Activated naive CD4-positive, alpha-beta T cell treated with anti-CD3 and anti-CD28 coated beads, Interleukin-2, amount 10 ng/mL, durations not matched to agents 7 days and 5 days (primary cell): ENCODE measurements at regions not wholly inside any gene's neighbourhood (a gene's known extent, or its start where the extent isn't known, plus 50 kb on each side); places are given as distances from the start of the nearest gene placed in this dataset.

Source experiments
- CTCF ChIA-PET: fragments of 350-600 bp; sonication (Branson Sonifier 250); formaldehyde crosslinking; loops from one replicate; lab custom pipeline; 2021; ENCODE audit warnings: antibody characterized with exemption; lab: Charles Lee
- DNase-seq: peaks from one replicate; pipeline ENCODE4 v3.0.0-alpha.2; 2020
- H3K27ac Mint-ChIP-seq: one replicate; pipeline ENCODE4 v1.8.0; 2021; ENCODE audit warnings: mild to moderate bottlenecking, moderate library complexity, mixed read lengths
- H3K27me3 Mint-ChIP-seq: one replicate; pipeline ENCODE4 v1.8.0; 2021; ENCODE audit warnings: mild to moderate bottlenecking, mixed read lengths
- H3K36me3 Mint-ChIP-seq: one replicate; pipeline ENCODE4 v1.8.0; 2021; ENCODE audit warnings: mixed read lengths
- H3K4me1 Mint-ChIP-seq: one replicate; pipeline ENCODE4 v1.8.0; 2021; ENCODE audit warnings: mixed read lengths
- H3K4me3 Mint-ChIP-seq: one replicate; pipeline ENCODE4 v1.8.0; 2021; ENCODE audit warnings: mild to moderate bottlenecking, moderate library complexity, mixed read lengths
- H3K9me3 Mint-ChIP-seq: one replicate; pipeline ENCODE4 v1.8.0; 2021; ENCODE audit warnings: mixed read lengths

DNA sequence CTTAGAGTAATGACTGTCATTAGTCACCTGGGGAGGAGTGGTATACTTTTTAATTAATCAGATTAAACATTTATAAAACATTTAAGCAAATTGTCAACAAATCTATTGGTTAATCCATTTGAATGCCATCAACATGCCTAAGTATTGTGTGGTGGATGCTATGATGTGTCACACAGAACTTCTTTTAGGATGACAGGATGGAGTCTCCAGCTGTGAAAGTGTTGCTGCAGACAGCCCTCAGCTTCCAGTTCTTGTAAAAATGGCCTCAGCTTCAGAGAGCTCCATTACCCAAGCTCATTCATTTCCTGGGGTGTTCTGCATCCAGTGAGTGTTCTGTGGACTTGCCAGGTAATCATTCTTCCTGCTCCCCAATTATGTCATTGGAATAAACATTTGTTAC, 74.3 kb upstream of the CLNK start:
- no peak overlapping the region for H3K27ac Mint-ChIP-seq
- H3K9me3 Mint-ChIP-seq = peaks cover 1% of the 10 kb centered on the region
- DNase-seq = no peak
- H3K4me1 Mint-ChIP-seq = no peaks in the 10 kb centered on the region
- H3K4me3 Mint-ChIP-seq = no peak overlapping the region
- H3K36me3 Mint-ChIP-seq = no peaks in the 10 kb centered on the region
- CTCF ChIA-PET = no interaction called here
- peaks cover 3% of the 10 kb centered on the region for H3K27me3 Mint-ChIP-seq

DNA sequence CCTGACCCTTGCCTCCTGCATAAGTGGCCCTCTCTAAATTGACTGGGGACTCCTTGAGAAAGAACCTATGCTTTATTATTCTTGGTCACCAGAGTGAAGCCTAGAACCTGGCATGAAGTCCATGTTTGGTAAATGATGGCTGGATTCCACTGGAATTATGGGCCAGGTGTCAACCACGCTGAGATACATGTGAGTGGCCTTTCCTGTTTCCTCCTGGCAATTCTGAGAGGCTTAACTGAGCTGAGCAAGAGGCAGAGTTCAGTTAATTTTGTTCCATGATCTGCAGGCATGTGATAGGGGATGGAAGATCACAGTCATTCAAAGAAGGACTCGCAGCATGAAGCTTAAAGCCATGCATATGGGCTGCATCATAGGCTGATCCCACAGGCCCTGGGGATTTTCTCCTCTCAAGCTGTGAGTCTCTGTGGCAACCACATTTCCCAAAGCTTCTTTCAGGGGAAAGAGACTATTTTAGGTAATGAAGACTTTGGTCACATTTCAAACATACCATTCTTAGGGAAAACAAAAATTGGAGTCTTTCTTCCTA, 69.4 kb upstream of the CLNK start:
- H3K27me3 Mint-ChIP-seq = peaks cover 3% of the 10 kb centered on the region
- no peaks in the 10 kb centered on the region for H3K9me3 Mint-ChIP-seq
- no peak overlapping the region for H3K4me3 Mint-ChIP-seq
- CTCF ChIA-PET = no interaction called here
- DNase-seq = no peak
- no peaks in the 10 kb centered on the region for H3K36me3 Mint-ChIP-seq
- H3K4me1 Mint-ChIP-seq = no peaks in the 10 kb centered on the region
- no peak overlapping the region for H3K27ac Mint-ChIP-seq

DNA sequence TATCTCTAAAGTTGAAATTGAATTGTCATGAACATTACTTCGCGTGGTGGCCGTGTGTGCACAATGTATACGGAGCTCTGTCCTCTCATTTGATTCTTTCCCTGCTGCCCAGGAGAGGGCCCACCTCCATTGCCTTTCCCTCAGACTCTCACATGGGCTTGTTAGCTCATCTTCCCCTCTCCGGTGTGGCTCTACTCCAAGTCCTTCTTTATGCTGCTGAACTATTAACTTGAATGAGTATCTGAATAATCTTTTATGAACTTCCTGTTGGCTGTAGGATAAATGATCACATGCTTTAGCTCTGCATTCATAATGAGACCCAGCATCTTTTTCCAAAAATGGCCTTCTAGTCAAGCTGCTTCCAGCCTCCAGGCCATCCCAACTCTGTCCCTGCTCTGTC, 68.8 kb upstream of the CLNK start:
- DNase-seq = no peak
- no peaks in the 10 kb centered on the region for H3K4me1 Mint-ChIP-seq

DNA sequence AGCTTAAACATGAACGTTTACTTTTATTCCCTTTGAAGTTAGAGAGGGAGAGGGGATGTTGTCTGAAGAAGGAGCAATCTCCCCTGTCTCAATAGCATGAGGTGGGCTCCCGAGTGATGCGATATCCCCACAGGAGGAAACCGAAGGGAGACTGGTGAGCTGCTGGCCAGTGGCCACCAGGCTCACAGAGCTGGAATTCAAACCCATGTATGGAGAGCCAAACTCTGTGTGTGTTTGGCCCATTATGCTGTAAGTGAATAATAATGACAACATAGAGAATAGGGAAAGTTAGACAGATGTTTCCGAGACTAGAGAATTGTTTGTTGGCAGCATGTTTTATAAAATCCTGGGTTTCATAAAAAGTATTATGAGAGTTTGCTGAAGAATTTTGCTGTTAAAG, 66.1 kb upstream of the CLNK start:
- H3K36me3 Mint-ChIP-seq = no peaks in the 10 kb centered on the region
- no peaks in the 10 kb centered on the region for H3K9me3 Mint-ChIP-seq
- peaks cover 3% of the 10 kb centered on the region for H3K27me3 Mint-ChIP-seq
- no peak for DNase-seq
- H3K4me3 Mint-ChIP-seq = no peak overlapping the region
- CTCF ChIA-PET = no interaction called here
- no peaks in the 10 kb centered on the region for H3K4me1 Mint-ChIP-seq
- H3K27ac Mint-ChIP-seq = no peak overlapping the region

More for the DNA sequence above, 68.8 kb upstream of the CLNK start:
- Mint-ChIP-seq H3K4me3 (no peak overlapping the region), H3K27me3 (peaks cover 3% of the 10 kb centered on the region), H3K36me3 (no peaks in the 10 kb centered on the region), H3K27ac (no peak overlapping the region), H3K9me3 (no peaks in the 10 kb centered on the region)
- CTCF ChIA-PET = no interaction called here

GRCh38 chr4:10747186-10747585, 62.6 kb upstream of the CLNK start:
- Mint-ChIP-seq H3K4me3 (no peak overlapping the region), H3K27me3 (no peaks in the 10 kb centered on the region), H3K36me3 (no peaks in the 10 kb centered on the region), H3K27ac (no peak overlapping the region), H3K9me3 (no peaks in the 10 kb centered on the region), H3K4me1 (no peaks in the 10 kb centered on the region)
- CTCF ChIA-PET = no interaction called here
- DNase-seq = no peak

DNA sequence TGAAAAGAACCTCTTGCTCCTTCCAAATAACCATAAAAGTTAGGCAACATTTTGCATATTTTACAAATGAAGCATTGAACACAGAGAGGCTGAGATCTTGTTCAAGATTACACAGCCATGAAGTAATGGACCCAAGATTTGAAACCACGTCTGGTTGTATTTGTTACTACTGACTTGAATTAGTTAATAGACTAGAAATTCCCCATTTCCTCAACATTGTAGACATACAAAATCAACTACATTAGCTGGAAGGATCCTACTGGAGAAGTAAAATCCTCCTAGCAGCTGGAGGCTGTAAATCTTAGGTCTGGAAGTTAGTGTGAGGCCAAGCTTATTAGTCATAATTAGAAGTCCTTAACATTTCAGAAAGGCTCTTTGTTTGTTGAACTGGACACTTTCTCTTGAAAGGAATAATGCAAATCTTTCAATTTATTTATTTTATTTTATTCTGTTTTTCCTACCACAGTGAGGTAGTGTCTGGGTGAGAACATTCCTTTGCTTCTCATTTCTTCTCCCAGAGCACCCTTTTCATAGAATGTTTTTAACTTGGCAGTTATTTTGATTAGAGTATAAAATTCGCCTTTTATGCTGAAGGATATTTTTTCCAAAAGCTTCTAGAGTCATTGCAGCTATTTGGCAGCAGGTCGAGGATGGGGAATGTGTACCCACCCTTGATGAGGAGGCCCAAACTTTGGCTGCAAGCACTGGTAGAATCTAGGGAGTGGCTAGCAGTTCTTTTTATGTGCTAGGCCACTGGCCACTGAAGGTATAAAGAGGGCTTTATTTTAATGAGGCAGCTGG, 62.0 kb upstream of the CLNK start:
- DNase-seq = no peak
- CTCF ChIA-PET = no interaction called here
- Mint-ChIP-seq H3K4me3 (no peak overlapping the region), H3K9me3 (no peaks in the 10 kb centered on the region), H3K27ac (no peak overlapping the region), H3K27me3 (no peaks in the 10 kb centered on the region), H3K4me1 (no peaks in the 10 kb centered on the region), H3K36me3 (no peaks in the 10 kb centered on the region)

DNA sequence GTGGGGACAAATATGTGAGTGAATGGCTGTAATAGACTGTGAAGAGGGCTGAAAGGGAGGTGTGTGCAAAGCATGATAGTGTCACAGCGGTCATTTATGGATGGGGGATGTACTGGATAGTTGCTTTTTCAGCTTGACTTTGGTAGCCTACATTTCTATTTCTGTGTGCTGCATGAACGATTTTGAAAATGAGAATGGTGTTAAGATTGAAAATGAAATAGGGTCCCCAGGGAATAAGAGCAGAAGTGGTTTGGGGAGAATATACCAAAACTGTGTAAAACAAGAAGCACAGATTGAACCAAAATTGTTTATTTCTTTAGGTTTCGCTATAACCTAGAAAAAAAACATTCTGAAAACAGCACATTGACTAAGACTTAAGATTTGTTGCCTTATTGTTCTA, 58.8 kb upstream of the CLNK start:
- no peak overlapping the region for H3K27ac Mint-ChIP-seq
- H3K36me3 Mint-ChIP-seq = no peaks in the 10 kb centered on the region
- no peaks in the 10 kb centered on the region for H3K27me3 Mint-ChIP-seq
- no peak overlapping the region for H3K4me3 Mint-ChIP-seq
- DNase-seq = no peak
- no peaks in the 10 kb centered on the region for H3K9me3 Mint-ChIP-seq
- CTCF ChIA-PET = no interaction called here
- no peaks in the 10 kb centered on the region for H3K4me1 Mint-ChIP-seq

DNA sequence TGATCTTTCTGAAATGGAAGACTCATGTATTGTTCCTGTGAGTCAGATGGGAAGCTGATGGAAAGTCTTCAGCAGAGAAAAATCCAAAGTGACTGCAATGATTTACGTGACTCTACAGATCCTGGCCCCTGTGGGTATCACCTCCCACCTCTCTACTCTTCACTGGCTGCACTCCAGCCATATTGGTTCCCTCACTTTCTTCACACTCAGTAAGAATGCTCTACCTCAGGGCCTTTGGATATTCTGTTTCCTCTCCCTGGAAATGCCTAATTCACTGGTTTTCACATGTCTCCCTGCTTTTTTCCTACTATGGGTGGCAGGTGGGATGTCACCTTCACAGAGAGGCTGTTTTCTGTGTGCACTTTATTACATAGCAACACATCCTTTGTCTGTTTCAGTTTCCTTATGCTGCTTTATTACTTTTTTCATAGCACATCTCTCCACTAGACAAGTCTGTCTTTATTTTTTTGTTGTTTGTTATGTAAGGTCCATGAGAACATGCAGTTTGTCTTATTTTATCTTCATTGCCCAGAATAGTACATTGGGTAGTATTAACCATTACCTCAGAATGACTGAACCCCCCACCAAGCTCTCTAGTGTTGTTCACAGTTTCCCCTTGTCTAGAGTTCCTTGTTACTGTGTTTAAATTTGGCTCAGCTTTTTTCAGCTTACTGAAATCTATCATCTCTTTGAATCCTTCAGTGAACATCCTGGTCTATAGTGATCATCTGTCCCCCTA, 57.6 kb upstream of the CLNK start:
- no peaks in the 10 kb centered on the region for H3K9me3 Mint-ChIP-seq

GRCh38 chr4:10740891-10741620, 56.5 kb upstream of the CLNK start:
- no peak for DNase-seq
- H3K9me3 Mint-ChIP-seq = no peaks in the 10 kb centered on the region
- H3K4me1 Mint-ChIP-seq = no peaks in the 10 kb centered on the region

More for the DNA sequence above, 57.6 kb upstream of the CLNK start:
- Mint-ChIP-seq H3K36me3 (no peaks in the 10 kb centered on the region), H3K4me3 (no peak overlapping the region), H3K4me1 (no peaks in the 10 kb centered on the region), H3K27ac (no peak overlapping the region), H3K27me3 (no peaks in the 10 kb centered on the region)
- CTCF ChIA-PET = no interaction called here
- no peak for DNase-seq

GRCh38 chr4:10740251-10740650, 55.7 kb upstream of the CLNK start:
- Mint-ChIP-seq H3K27ac (no peak overlapping the region), H3K27me3 (no peaks in the 10 kb centered on the region), H3K36me3 (no peaks in the 10 kb centered on the region), H3K4me3 (no peak overlapping the region), H3K4me1 (no peaks in the 10 kb centered on the region), H3K9me3 (no peaks in the 10 kb centered on the region)
- CTCF ChIA-PET = no interaction called here
- no peak for DNase-seq

More at GRCh38 chr4:10740891-10741620, 56.5 kb upstream of the CLNK start:
- no peak overlapping the region for H3K27ac Mint-ChIP-seq
- H3K36me3 Mint-ChIP-seq = no peaks in the 10 kb centered on the region
- H3K27me3 Mint-ChIP-seq = no peaks in the 10 kb centered on the region
- no peak overlapping the region for H3K4me3 Mint-ChIP-seq
- CTCF ChIA-PET = no interaction called here

GRCh38 chr4:10738826-10739489, 54.4 kb upstream of the CLNK start:
- peaks cover 1% of the 10 kb centered on the region for H3K36me3 Mint-ChIP-seq
- no peak overlapping the region for H3K27ac Mint-ChIP-seq
- H3K9me3 Mint-ChIP-seq = no peaks in the 10 kb centered on the region
- no peaks in the 10 kb centered on the region for H3K27me3 Mint-ChIP-seq
- CTCF ChIA-PET = no interaction called here
- no peak overlapping the region for H3K4me3 Mint-ChIP-seq
- DNase-seq = no peak
- no peaks in the 10 kb centered on the region for H3K4me1 Mint-ChIP-seq

GRCh38 chr4:10737337-10737736, 52.8 kb upstream of the CLNK start:
- no peak overlapping the region for H3K4me3 Mint-ChIP-seq
- H3K9me3 Mint-ChIP-seq = no peaks in the 10 kb centered on the region
- CTCF ChIA-PET = interaction anchor here (1.3 kb wide), 1 partner anchor 112 kb away, joined by 3 read pairs; no protein-coding TSS in a partner anchor
- H3K27me3 Mint-ChIP-seq = peaks cover 4% of the 10 kb centered on the region
- H3K4me1 Mint-ChIP-seq = peaks cover 11% of the 10 kb centered on the region
- no peak for DNase-seq
- no peak overlapping the region for H3K27ac Mint-ChIP-seq
- H3K36me3 Mint-ChIP-seq = peaks cover 1% of the 10 kb centered on the region

DNA sequence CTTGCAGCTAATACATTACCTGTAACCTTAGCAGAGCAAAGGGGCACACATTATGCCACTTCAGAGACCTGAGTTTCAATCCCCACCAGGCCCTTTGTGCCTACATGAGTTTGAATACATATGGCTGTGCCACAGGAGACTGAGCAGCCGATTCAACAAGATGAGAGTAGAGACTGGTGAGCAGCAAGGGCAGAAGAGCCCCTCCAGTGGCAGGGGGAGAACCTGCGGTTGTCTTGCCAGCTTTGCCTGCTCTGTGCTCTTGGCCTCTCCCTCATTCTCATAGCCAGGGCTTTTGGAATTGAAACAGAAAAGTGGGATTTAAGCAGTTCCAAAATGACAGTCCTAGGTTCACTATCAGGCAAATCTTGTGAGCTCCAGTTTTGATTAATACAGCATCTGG, 52.3 kb upstream of the CLNK start:
- DNase-seq = no peak
- Mint-ChIP-seq H3K36me3 (peaks cover 1% of the 10 kb centered on the region), H3K4me3 (no peak overlapping the region), H3K27me3 (peaks cover 4% of the 10 kb centered on the region), H3K9me3 (no peaks in the 10 kb centered on the region), H3K4me1 (peaks cover 15% of the 10 kb centered on the region), H3K27ac (no peak overlapping the region)
- CTCF ChIA-PET = interaction anchor here (1.3 kb wide), 1 partner anchor 111 kb away, joined by 3 read pairs; no protein-coding TSS in a partner anchor

DNA sequence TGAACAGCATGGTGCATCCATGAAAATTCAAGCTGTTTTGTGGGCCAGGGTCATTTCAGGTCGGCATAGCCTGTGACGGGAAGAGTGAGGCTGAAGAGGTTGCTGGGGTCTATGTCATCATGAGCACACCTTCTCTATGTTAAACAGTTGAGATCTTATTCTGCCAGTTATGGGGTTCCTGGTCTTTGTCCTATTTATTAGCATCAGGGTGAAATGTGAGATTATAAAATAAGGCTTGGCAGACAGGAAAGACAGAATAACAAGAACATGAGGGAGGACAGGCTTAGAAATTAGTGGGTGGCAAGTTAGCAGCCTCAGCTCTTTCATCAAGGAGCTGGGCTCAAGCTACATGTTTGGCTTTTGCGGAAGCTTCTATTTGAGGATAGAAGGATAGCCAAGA, 51.7 kb upstream of the CLNK start:
- Mint-ChIP-seq H3K9me3 (no peaks in the 10 kb centered on the region), H3K27ac (no peak overlapping the region), H3K36me3 (peaks cover 1% of the 10 kb centered on the region), H3K4me3 (no peak overlapping the region), H3K27me3 (peaks cover 4% of the 10 kb centered on the region), H3K4me1 (peaks cover 20% of the 10 kb centered on the region)
- no peak for DNase-seq
- CTCF ChIA-PET = interaction anchor here (1.3 kb wide), 1 partner anchor 111 kb away, joined by 3 read pairs; no protein-coding TSS in a partner anchor
